Heart left ventricle (tissue), 16 donors: ENCODE measurements at regions not wholly inside any gene's neighbourhood (a gene's known extent, or its start where the extent isn't known, plus 50 kb on each side); places are given as distances from the start of the nearest gene placed in this dataset.
A peak's percentile ranks its signal among the peaks of the same experiment; 100 is the strongest.

ENCODE experiments used
- ATAC-seq, 4 donors: fragments of 200-7000 bp; cut with Tn5 transposase; one replicate each; pipeline ENCODE4 v1.9.1; 2020 to 2022; ENCODE audit warnings: moderate library complexity in 4 of 4, mild to moderate bottlenecking in 3 of 4, moderate number of reproducible peaks in 1 of 4
- DNase-seq, 5 donors: peaks; one replicate each; pipeline ENCODE4 v3.0.0-alpha.2; 2020
- H3K27ac ChIP-seq, 12 donors: fragments of 200-600 bp; sonication (generic) in 4 of 12; one replicate each; pipeline versions ENCODE4 v1.5.0 to v1.8.0; 2016 to 2022; ENCODE audit warnings: mild to moderate bottlenecking in 2 of 12
- H3K27me3 ChIP-seq, 9 donors: fragments of 200-600 bp; sonication (generic) in 2 of 9; one replicate each; pipeline versions ENCODE4 v1.5.1 to v1.8.0; 2016 to 2022; ENCODE audit warnings: mild to moderate bottlenecking in 3 of 9
- H3K36me3 ChIP-seq, 9 donors: fragments of 200-600 bp; sonication (generic) in 2 of 9; one replicate each; pipeline versions ENCODE4 v1.5.0 to v1.8.0; 2018 to 2022; ENCODE audit warnings: mild to moderate bottlenecking in 2 of 9
- H3K4me1 ChIP-seq, 12 donors: fragments of 200-600 bp; sonication (generic) in 4 of 12; one replicate each; pipeline versions ENCODE4 v1.5.0 to v1.8.0; 2016 to 2022; ENCODE audit warnings: mild to moderate bottlenecking in 3 of 12
- H3K4me3 ChIP-seq, 12 donors: fragments of 200-600 bp; sonication (generic) in 4 of 12; one replicate each; pipeline versions ENCODE4 v1.5.0 to v1.8.0; 2017 to 2022; ENCODE audit warnings: mild to moderate bottlenecking in 9 of 12, moderate library complexity in 4 of 12
- H3K9me3 ChIP-seq, 12 donors: fragments of 200-600 bp; sonication (generic) in 4 of 12; one replicate each; pipeline versions ENCODE4 v1.5.0 to v1.8.0; 2016 to 2022; ENCODE audit warnings: mild to moderate bottlenecking in 1 of 12
- CTCF ChIP-seq, 12 donors: fragments of 200-600 bp; sonication (generic) in 4 of 12; IDR thresholded peaks; one replicate each; pipeline versions ENCODE4 v1.5.0 to v1.8.0; 2018 to 2022; ENCODE audit warnings: antibody characterized with exemption in 12 of 12, mild to moderate bottlenecking in 5 of 12
- POLR2A ChIP-seq, 2 donors: fragments of 450-650 bp; IDR thresholded peaks; one replicate each; pipeline ENCODE4 v1.6.1; 2017; ENCODE audit warnings: antibody characterized with exemption in 2 of 2, mild to moderate bottlenecking in 2 of 2, moderate library complexity in 2 of 2
- WGBS, 4 donors: extraction: QIAGEN DNeasy Blood & Tissue Kit in 2 of 4; methylation state at CpG; one replicate each; pipeline versions ENCODE4 v1.1.5 to v1.1.7; 2013 to 2018; 5-methylcytosine and 5-hydroxymethylcytosine counted together
- intact Hi-C, 10 donors: fragments of 100-400 bp; cut with DNase I; formaldehyde crosslinking; loops; one replicate each; pipeline versions ENCODE4 v1.11.1 to v1.14.2; 2022
- donor health status: ischemic (EF 13 %, LVEDD 7.1; RV severe dilation, severe dysfunction).
- donor health status: healthy with polysubstance abuse.
- donor health status: DM: no; HTN: yes; CAD: no.
- donor health status: DM: no; HTN: no; CAD: no.
- donor health status: ischemic (EF 25% LVEDD 6.9; RV normal size, moderate dysfunction).
- donor health status: ischemic (EF 25% LVEDD 5.7; RV mildly dilated, moderate dysfunction).
- donor health status: healthy.
- donor health status: DM: yes; HTN: yes; CAD: no.
- donor health status: ischemic (EF 35%, LVEDD 5.7; RV mildly dilated, moderate dysfunction).
- donor health status: nonischemic (EF 11% LVEDD 7.7; RV severe dilation, severe dysfunction).
- donor health status: DM: yes; HTN: yes; CAD: no.
- donor health status: PGD.
- donor health status: ischemic (EF 29% LVEDD 5.4; RV normal size, mild dysfunction).
- donor health status: nonischemic (EF 23%, LVEDD 6.1; RV moderate dilation, normal function).

- intact Hi-C loops, result no loop called here
- no peaks in the 10 kb centered on the region for H3K27me3 ChIP-seq
- H3K36me3 ChIP-seq, result no peaks in the 10 kb centered on the region
- no peaks in the 10 kb centered on the region for H3K4me1 ChIP-seq
- 45 to 96% (median 48%) methylated on average over 2 of the region's 2 CpGs for WGBS, 4 donors
- DNase-seq, result no peak
- H3K27ac ChIP-seq, result no peak overlapping the region
- H3K4me3 ChIP-seq, result no peak overlapping the region
- ATAC-seq, result no peak
- H3K9me3 ChIP-seq, result no peaks in the 10 kb centered on the region
- TF ChIP-seq POLR2A (IDR thresholded peaks at IDR 0.05), result no peak
- peak in 3 of 12 donors; percentile 14 to 34 (median 25) for TF ChIP-seq CTCF (IDR thresholded peaks at IDR 0.05)
Observed at GRCh38 chr3:176650478-176650877, 546.8 kb downstream of the TBL1XR1 start.

GRCh38 chr3:176647987-176648386 lies 549.3 kb downstream of the TBL1XR1 start:
- no peak overlapping the region for H3K4me3 ChIP-seq
- TF ChIP-seq POLR2A (IDR thresholded peaks at IDR 0.05) (no peak), CTCF (IDR thresholded peaks at IDR 0.05) (no peak)
- H3K27me3 ChIP-seq, result no peaks in the 10 kb centered on the region
- ATAC-seq (no peak), DNase-seq (no peak)
- no peaks in the 10 kb centered on the region for H3K36me3 ChIP-seq
- H3K27ac ChIP-seq, result no peak overlapping the region
- no peaks in the 10 kb centered on the region for H3K4me1 ChIP-seq
- no peaks in the 10 kb centered on the region for H3K9me3 ChIP-seq
- intact Hi-C loops, result no loop called here

- intact Hi-C loops, result no loop called here
Observed at GRCh38 chr3:176633511-176633910, 563.8 kb downstream of the TBL1XR1 start.

GRCh38 chr3:176632925-176633324 lies 564.4 kb downstream of the TBL1XR1 start:
- Histone ChIP-seq H3K4me1 (no peaks in the 10 kb centered on the region), H3K36me3 (no peaks in the 10 kb centered on the region), H3K4me3 (no peak overlapping the region), H3K27ac (no peak overlapping the region), H3K27me3 (no peaks in the 10 kb centered on the region), H3K9me3 (no peaks in the 10 kb centered on the region)
- TF ChIP-seq POLR2A (IDR thresholded peaks at IDR 0.05) (no peak), CTCF (IDR thresholded peaks at IDR 0.05) (no peak)
- ATAC-seq, result no peak
- intact Hi-C loops, result no loop called here
- DNase-seq, result no peak
- 78 to 82% (median 79%) methylated on average over 6 of the region's 6 CpGs for WGBS, 4 donors

More at GRCh38 chr3:176633511-176633910, 563.8 kb downstream of the TBL1XR1 start:
- WGBS, 4 donors, result 42 to 55% (median 45%) methylated on average over 2 of the region's 2 CpGs
- Histone ChIP-seq H3K27me3 (no peaks in the 10 kb centered on the region), H3K36me3 (no peaks in the 10 kb centered on the region), H3K27ac (no peak overlapping the region), H3K4me1 (no peaks in the 10 kb centered on the region), H3K4me3 (no peak overlapping the region), H3K9me3 (no peaks in the 10 kb centered on the region)
- ATAC-seq, result no peak
- DNase-seq, result no peak
- TF ChIP-seq CTCF (IDR thresholded peaks at IDR 0.05), result peak in 1 of 12 donors; percentile 9
- no peak for TF ChIP-seq POLR2A (IDR thresholded peaks at IDR 0.05)
